ENCODE measurements at regions not wholly inside any gene's neighbourhood (a gene's known extent, or its start where the extent isn't known, plus 50 kb on each side); places are given as distances from the start of the nearest gene placed in this dataset.

- no peak for TF ChIP-seq CTCF (IDR thresholded peaks at IDR 0.05 in 2 of 3, conservative IDR thresholded peaks at IDR 0.05 in 1 of 3; ENCODE audit: control insufficient read depth in 2 of 3, extremely low read depth in 1 of 3, insufficient read depth in 1 of 3, low read depth in 3 of 3, low read length in 3 of 3)
- TF ChIP-seq SMC3 (IDR thresholded peaks at IDR 0.05; ENCODE audit: borderline replicate concordance, low read length) = no peak
- TF ChIP-seq BRCA1 (IDR thresholded peaks at IDR 0.05; ENCODE audit: low read depth, low read length) = no peak
- no peak for TF ChIP-seq PAX8 (IDR thresholded peaks at IDR 0.05)
- no peak for TF ChIP-seq TAF1 (IDR thresholded peaks at IDR 0.05; ENCODE audit: borderline replicate concordance, low read depth, low read length)
- no peak for TF ChIP-seq FOXM1 (IDR thresholded peaks at IDR 0.05; ENCODE audit: low read depth, low read length)
- TF ChIP-seq SIX5 (IDR thresholded peaks at IDR 0.05; ENCODE audit: low read depth, low read length, severe bottlenecking) = no peak
- no peak for TF ChIP-seq BACH1 (IDR thresholded peaks at IDR 0.05; ENCODE audit: borderline replicate concordance)
- TF ChIP-seq USF1 (IDR thresholded peaks at IDR 0.05; ENCODE audit: borderline replicate concordance, extremely low read length, insufficient read depth, low read depth, low read length) = no peak
- TF ChIP-seq EP300 (IDR thresholded peaks at IDR 0.05; ENCODE audit: borderline replicate concordance in 1 of 2, control insufficient read depth in 1 of 2, low read depth in 2 of 2, low read length in 2 of 2) = no peak
- no peak for TF ChIP-seq POLR2A (IDR thresholded peaks at IDR 0.05; ENCODE audit: low read depth, low read length)
- no peak for TF ChIP-seq ZNF274 (IDR thresholded peaks at IDR 0.05; ENCODE audit: insufficient read depth, insufficient read length)
- TF ChIP-seq CREB1 (IDR thresholded peaks at IDR 0.05; ENCODE audit: low read depth) = no peak
- TF ChIP-seq ZNF217 (IDR thresholded peaks at IDR 0.05) = no peak
Observed at GRCh38 chr16:56106527-56106926, 84.8 kb upstream of the GNAO1 start.

Measured in GM12878 (cell line).